GM23338 (cell line): ENCODE measurements at regions not wholly inside any gene's neighbourhood (a gene's known extent, or its start where the extent isn't known, plus 50 kb on each side); places are given as distances from the start of the nearest gene placed in this dataset.

Experiments
- ATAC-seq: fragments of 200-7000 bp; cut with Tn5 transposase; 3 replicates; pipeline ENCODE4 v1.9.1; 2020
- DNase-seq: peaks from one replicate; pipeline ENCODE4 v3.0.0-alpha.2; 2015; ENCODE audit warnings: low spot score
- H2AFZ ChIP-seq: fragments of 200-600 bp; sonication (generic); 2 replicates; pipeline ENCODE4 v1.8.0; 2016; ENCODE audit warnings: antibody characterized with exemption, mild to moderate bottlenecking, moderate library complexity
- H3F3A ChIP-seq: fragments of 200-600 bp; sonication (generic); replicated peaks from 2 replicates; pipeline ENCODE4 v1.8.0; 2017; ENCODE audit warnings: antibody characterized with exemption, mixed run types, low read depth
- H3K27ac ChIP-seq: fragments of 200-600 bp; sonication (generic); 2 replicates; pipeline ENCODE4 v1.6.1; 2016; ENCODE audit warnings: low read depth
- H3K27me3 ChIP-seq: fragments of 200-600 bp; sonication (generic); 2 replicates; pipeline ENCODE4 v1.8.0; 2016; ENCODE audit warnings: mild to moderate bottlenecking, mixed run types, moderate library complexity; ENCODE audit not compliant: insufficient read depth
- H3K36me3 ChIP-seq: fragments of 200-600 bp; sonication (generic); 2 replicates; pipeline ENCODE4 v1.8.0; 2016; ENCODE audit warnings: mild to moderate bottlenecking; ENCODE audit not compliant: insufficient read depth
- H3K4me1 ChIP-seq: fragments of 200-600 bp; sonication (generic); 2 replicates; pipeline ENCODE4 v1.8.0; 2016; ENCODE audit warnings: mild to moderate bottlenecking, moderate library complexity; ENCODE audit not compliant: insufficient read depth
- H3K4me2 ChIP-seq: fragments of 200-600 bp; sonication (generic); 2 replicates; pipeline ENCODE4 v1.7.1; 2017; ENCODE audit warnings: mixed run types
- H3K4me3 ChIP-seq: fragments of 200-600 bp; sonication (generic); 2 replicates; pipeline ENCODE4 v1.6.1; 2016; ENCODE audit warnings: mixed run types
- H3K79me2 ChIP-seq: fragments of 200-600 bp; sonication (generic); replicated peaks from 2 replicates; pipeline ENCODE4 v1.8.0; 2017; ENCODE audit warnings: mild to moderate bottlenecking; ENCODE audit not compliant: insufficient read depth
- H3K9me2 ChIP-seq: fragments of 200-600 bp; sonication (generic); 2 replicates; pipeline ENCODE4 v1.8.0; 2017; ENCODE audit not compliant: insufficient read depth
- H4K20me1 ChIP-seq: fragments of 200-600 bp; sonication (generic); replicated peaks from 2 replicates; pipeline ENCODE4 v1.8.0; 2017; ENCODE audit warnings: mild to moderate bottlenecking; ENCODE audit not compliant: insufficient read depth
- H3K27ac Mint-ChIP-seq: 2 replicates; pipeline ENCODE4 v1.8.0; 2020; ENCODE audit warnings: inconsistent platforms, mild to moderate bottlenecking, moderate library complexity, mixed read lengths
- H3K27me3 Mint-ChIP-seq: 3 replicates; pipeline ENCODE4 v1.8.0; 2022; ENCODE audit warnings: low read depth, mild to moderate bottlenecking, moderate library complexity, mixed read lengths, inconsistent platforms; ENCODE audit not compliant: insufficient read depth, poor library complexity
- H3K36me3 Mint-ChIP-seq: 3 replicates; pipeline ENCODE4 v1.8.0; 2021; ENCODE audit warnings: low read depth, mild to moderate bottlenecking, inconsistent platforms, moderate library complexity, mixed read lengths
- H3K4me1 Mint-ChIP-seq: 3 replicates; pipeline ENCODE4 v1.8.0; 2020; ENCODE audit warnings: mild to moderate bottlenecking, inconsistent platforms, mixed read lengths
- H3K4me3 Mint-ChIP-seq: 3 replicates; pipeline ENCODE4 v1.8.0; 2021; ENCODE audit warnings: moderate library complexity, mild to moderate bottlenecking, inconsistent platforms, mixed read lengths
- H3K9me3 Mint-ChIP-seq: 3 replicates; pipeline ENCODE4 v1.8.0; 2020; ENCODE audit warnings: moderate library complexity, mild to moderate bottlenecking, inconsistent platforms, mixed read lengths
- CREB1 ChIP-seq: fragments of 250-450 bp; sonication (Bioruptor Pico); IDR thresholded peaks from 2 replicates; pipeline ENCODE4 v1.5.0; 2020; ENCODE audit warnings: low read depth, mild to moderate bottlenecking, moderate library complexity
- EZH2 ChIP-seq: fragments of 200-600 bp; sonication (generic); IDR thresholded peaks from one replicate; pipeline ENCODE4 v1.8.0; 2017; ENCODE audit warnings: antibody characterized with exemption, mild to moderate bottlenecking, low read depth; ENCODE audit not compliant: unreplicated experiment
- EZH2phosphoT487 ChIP-seq: fragments of 200-600 bp; sonication (generic); IDR thresholded peaks from one replicate; pipeline ENCODE4 v1.8.1; 2018; ENCODE audit warnings: antibody characterized with exemption; ENCODE audit not compliant: unreplicated experiment
- JUNB ChIP-seq: IDR thresholded peaks from one replicate; pipeline ENCODE4 v1.6.1; 2016; ENCODE audit warnings: antibody characterized with exemption; ENCODE audit not compliant: unreplicated experiment
- NANOG ChIP-seq: IDR thresholded peaks from 2 replicates; pipeline ENCODE4 v1.6.1; 2016; ENCODE audit warnings: antibody characterized with exemption, borderline replicate concordance
- POLR2AphosphoS5 ChIP-seq: IDR thresholded peaks from 2 replicates; pipeline ENCODE4 v1.6.1; 2016; ENCODE audit warnings: antibody characterized with exemption, low read depth
- STAT1 ChIP-seq: IDR thresholded peaks from one replicate; pipeline ENCODE4 v1.6.1; 2016; ENCODE audit warnings: antibody characterized with exemption; ENCODE audit not compliant: unreplicated experiment
- ZNF114 ChIP-seq: fragments of 250-450 bp; sonication (Bioruptor Pico); IDR thresholded peaks from 2 replicates; pipeline ENCODE4 v1.5.0; 2020; ENCODE audit warnings: mild to moderate bottlenecking, moderate library complexity
- ZNF331 ChIP-seq: fragments of 250-450 bp; sonication (Bioruptor Pico); IDR thresholded peaks from 2 replicates; pipeline ENCODE4 v1.5.0; 2020; ENCODE audit warnings: low read depth, mild to moderate bottlenecking, moderate library complexity
- TF ChIP-seq, protein P1 (sequence below), 2 experiments: fragments of 200-600 bp in 1 of 2; sonication (generic) in 1 of 2; conservative IDR thresholded peaks; 2 replicates each; pipeline versions ENCODE4 v1.5.1 to v1.6.1; 2016 to 2017; ENCODE audit warnings: antibody characterized with exemption in 2 of 2, low read depth in 2 of 2, mild to moderate bottlenecking in 2 of 2, moderate library complexity in 1 of 2
- TF ChIP-seq, protein P2 (sequence below): IDR thresholded peaks from 2 replicates; pipeline ENCODE4 v1.6.1; 2016; ENCODE audit warnings: antibody characterized with exemption
- TF ChIP-seq, protein P3 (sequence below): fragments of 250-450 bp; sonication (Bioruptor Pico); IDR thresholded peaks from 2 replicates; pipeline ENCODE4 v1.5.0; 2020; ENCODE audit warnings: mild to moderate bottlenecking, moderate library complexity
- TF ChIP-seq, protein P4 (sequence below): IDR thresholded peaks from one replicate; pipeline ENCODE4 v1.6.1; 2018; ENCODE audit warnings: antibody characterized with exemption; ENCODE audit not compliant: unreplicated experiment

DNA sequence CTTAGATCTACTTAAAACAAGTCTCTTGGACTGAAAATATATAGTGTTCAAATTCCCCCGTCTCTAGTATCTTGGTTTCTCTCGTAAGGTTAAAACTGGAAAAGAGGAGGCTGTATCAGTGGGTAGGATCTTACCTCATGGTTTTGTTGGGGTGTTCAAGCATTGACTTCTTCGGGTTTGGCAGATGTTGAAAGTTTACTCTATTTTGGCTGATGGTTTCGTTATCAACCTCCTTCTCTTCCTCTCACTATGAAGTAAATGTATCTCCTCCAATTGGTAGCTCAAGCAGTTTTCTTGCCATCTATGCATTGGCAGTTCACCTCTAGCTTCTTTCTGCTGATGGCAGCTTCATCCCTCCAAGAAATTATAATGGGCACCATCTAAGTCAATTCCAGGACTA is 506.5 kb upstream of the GRIN3A start:
- H3K27me3 ChIP-seq = no peaks in the 10 kb centered on the region
- DNase-seq (no peak), ATAC-seq (no peak)
- no peaks in the 10 kb centered on the region for H3K4me1 Mint-ChIP-seq
- H3F3A ChIP-seq = no peaks in the 10 kb centered on the region
- H3K27me3 Mint-ChIP-seq = no peaks in the 10 kb centered on the region
- H3K4me3 ChIP-seq = no peak overlapping the region
- no peaks in the 10 kb centered on the region for H3K9me2 ChIP-seq
- H3K4me2 ChIP-seq = no peak overlapping the region
- H2AFZ ChIP-seq = no peak overlapping the region
- no peak overlapping the region for H3K27ac ChIP-seq
- no peak overlapping the region for H3K27ac Mint-ChIP-seq
- H3K36me3 ChIP-seq = peaks cover 9% of the 10 kb centered on the region
- no peaks in the 10 kb centered on the region for H3K4me1 ChIP-seq
- peaks cover 16% of the 10 kb centered on the region; the same call in 2 of the 3 replicates for H3K36me3 Mint-ChIP-seq
- peaks cover 86% of the 10 kb centered on the region for H3K9me3 Mint-ChIP-seq
- H3K4me3 Mint-ChIP-seq = no peak overlapping the region
- no peaks in the 10 kb centered on the region for H3K79me2 ChIP-seq
- no peaks in the 10 kb centered on the region for H4K20me1 ChIP-seq
- TF ChIP-seq ZNF114 (no peak), STAT1 (no peak), EZH2phosphoT487 (no peak), EZH2 (no peak), CREB1 (CRISPR knock-in tag) (no peak), NANOG (no peak), JUNB (no peak), POLR2AphosphoS5 (no peak), ZNF331 (no peak)
- TF ChIP-seq, protein P1, sequence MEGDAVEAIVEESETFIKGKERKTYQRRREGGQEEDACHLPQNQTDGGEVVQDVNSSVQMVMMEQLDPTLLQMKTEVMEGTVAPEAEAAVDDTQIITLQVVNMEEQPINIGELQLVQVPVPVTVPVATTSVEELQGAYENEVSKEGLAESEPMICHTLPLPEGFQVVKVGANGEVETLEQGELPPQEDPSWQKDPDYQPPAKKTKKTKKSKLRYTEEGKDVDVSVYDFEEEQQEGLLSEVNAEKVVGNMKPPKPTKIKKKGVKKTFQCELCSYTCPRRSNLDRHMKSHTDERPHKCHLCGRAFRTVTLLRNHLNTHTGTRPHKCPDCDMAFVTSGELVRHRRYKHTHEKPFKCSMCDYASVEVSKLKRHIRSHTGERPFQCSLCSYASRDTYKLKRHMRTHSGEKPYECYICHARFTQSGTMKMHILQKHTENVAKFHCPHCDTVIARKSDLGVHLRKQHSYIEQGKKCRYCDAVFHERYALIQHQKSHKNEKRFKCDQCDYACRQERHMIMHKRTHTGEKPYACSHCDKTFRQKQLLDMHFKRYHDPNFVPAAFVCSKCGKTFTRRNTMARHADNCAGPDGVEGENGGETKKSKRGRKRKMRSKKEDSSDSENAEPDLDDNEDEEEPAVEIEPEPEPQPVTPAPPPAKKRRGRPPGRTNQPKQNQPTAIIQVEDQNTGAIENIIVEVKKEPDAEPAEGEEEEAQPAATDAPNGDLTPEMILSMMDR (conservative IDR thresholded peaks at IDR 0.05; ENCODE audit: low read depth in 2 of 2) = no peak
- TF ChIP-seq, protein P2, sequence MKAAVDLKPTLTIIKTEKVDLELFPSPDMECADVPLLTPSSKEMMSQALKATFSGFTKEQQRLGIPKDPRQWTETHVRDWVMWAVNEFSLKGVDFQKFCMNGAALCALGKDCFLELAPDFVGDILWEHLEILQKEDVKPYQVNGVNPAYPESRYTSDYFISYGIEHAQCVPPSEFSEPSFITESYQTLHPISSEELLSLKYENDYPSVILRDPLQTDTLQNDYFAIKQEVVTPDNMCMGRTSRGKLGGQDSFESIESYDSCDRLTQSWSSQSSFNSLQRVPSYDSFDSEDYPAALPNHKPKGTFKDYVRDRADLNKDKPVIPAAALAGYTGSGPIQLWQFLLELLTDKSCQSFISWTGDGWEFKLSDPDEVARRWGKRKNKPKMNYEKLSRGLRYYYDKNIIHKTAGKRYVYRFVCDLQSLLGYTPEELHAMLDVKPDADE = no peak
- TF ChIP-seq, protein P3, sequence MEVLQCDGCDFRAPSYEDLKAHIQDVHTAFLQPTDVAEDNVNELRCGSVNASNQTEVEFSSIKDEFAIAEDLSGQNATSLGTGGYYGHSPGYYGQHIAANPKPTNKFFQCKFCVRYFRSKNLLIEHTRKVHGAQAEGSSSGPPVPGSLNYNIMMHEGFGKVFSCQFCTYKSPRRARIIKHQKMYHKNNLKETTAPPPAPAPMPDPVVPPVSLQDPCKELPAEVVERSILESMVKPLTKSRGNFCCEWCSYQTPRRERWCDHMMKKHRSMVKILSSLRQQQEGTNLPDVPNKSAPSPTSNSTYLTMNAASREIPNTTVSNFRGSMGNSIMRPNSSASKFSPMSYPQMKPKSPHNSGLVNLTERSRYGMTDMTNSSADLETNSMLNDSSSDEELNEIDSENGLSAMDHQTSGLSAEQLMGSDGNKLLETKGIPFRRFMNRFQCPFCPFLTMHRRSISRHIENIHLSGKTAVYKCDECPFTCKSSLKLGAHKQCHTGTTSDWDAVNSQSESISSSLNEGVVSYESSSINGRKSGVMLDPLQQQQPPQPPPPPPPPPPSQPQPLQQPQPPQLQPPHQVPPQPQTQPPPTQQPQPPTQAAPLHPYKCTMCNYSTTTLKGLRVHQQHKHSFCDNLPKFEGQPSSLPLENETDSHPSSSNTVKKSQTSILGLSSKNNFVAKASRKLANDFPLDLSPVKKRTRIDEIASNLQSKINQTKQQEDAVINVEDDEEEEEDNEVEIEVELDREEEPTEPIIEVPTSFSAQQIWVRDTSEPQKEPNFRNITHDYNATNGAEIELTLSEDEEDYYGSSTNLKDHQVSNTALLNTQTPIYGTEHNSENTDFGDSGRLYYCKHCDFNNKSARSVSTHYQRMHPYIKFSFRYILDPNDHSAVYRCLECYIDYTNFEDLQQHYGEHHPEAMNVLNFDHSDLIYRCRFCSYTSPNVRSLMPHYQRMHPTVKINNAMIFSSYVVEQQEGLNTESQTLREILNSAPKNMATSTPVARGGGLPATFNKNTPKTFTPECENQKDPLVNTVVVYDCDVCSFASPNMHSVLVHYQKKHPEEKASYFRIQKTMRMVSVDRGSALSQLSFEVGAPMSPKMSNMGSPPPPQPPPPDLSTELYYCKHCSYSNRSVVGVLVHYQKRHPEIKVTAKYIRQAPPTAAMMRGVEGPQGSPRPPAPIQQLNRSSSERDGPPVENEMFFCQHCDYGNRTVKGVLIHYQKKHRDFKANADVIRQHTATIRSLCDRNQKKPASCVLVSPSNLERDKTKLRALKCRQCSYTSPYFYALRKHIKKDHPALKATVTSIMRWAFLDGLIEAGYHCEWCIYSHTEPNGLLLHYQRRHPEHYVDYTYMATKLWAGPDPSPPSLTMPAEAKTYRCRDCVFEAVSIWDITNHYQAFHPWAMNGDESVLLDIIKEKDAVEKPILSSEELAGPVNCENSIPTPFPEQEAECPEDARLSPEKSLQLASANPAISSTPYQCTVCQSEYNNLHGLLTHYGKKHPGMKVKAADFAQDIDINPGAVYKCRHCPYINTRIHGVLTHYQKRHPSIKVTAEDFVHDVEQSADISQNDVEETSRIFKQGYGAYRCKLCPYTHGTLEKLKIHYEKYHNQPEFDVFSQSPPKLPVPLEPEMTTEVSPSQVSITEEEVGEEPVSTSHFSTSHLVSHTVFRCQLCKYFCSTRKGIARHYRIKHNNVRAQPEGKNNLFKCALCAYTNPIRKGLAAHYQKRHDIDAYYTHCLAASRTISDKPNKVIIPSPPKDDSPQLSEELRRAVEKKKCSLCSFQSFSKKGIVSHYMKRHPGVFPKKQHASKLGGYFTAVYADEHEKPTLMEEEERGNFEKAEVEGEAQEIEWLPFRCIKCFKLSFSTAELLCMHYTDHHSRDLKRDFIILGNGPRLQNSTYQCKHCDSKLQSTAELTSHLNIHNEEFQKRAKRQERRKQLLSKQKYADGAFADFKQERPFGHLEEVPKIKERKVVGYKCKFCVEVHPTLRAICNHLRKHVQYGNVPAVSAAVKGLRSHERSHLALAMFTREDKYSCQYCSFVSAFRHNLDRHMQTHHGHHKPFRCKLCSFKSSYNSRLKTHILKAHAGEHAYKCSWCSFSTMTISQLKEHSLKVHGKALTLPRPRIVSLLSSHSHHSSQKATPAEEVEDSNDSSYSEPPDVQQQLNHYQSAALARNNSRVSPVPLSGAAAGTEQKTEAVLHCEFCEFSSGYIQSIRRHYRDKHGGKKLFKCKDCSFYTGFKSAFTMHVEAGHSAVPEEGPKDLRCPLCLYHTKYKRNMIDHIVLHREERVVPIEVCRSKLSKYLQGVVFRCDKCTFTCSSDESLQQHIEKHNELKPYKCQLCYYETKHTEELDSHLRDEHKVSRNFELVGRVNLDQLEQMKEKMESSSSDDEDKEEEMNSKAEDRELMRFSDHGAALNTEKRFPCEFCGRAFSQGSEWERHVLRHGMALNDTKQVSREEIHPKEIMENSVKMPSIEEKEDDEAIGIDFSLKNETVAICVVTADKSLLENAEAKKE (CRISPR knock-in tag) = no peak
- TF ChIP-seq, protein P4, sequence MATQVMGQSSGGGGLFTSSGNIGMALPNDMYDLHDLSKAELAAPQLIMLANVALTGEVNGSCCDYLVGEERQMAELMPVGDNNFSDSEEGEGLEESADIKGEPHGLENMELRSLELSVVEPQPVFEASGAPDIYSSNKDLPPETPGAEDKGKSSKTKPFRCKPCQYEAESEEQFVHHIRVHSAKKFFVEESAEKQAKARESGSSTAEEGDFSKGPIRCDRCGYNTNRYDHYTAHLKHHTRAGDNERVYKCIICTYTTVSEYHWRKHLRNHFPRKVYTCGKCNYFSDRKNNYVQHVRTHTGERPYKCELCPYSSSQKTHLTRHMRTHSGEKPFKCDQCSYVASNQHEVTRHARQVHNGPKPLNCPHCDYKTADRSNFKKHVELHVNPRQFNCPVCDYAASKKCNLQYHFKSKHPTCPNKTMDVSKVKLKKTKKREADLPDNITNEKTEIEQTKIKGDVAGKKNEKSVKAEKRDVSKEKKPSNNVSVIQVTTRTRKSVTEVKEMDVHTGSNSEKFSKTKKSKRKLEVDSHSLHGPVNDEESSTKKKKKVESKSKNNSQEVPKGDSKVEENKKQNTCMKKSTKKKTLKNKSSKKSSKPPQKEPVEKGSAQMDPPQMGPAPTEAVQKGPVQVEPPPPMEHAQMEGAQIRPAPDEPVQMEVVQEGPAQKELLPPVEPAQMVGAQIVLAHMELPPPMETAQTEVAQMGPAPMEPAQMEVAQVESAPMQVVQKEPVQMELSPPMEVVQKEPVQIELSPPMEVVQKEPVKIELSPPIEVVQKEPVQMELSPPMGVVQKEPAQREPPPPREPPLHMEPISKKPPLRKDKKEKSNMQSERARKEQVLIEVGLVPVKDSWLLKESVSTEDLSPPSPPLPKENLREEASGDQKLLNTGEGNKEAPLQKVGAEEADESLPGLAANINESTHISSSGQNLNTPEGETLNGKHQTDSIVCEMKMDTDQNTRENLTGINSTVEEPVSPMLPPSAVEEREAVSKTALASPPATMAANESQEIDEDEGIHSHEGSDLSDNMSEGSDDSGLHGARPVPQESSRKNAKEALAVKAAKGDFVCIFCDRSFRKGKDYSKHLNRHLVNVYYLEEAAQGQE = no peak
